CD14-positive monocyte (primary cell): ENCODE measurements at regions not wholly inside any gene's neighbourhood (a gene's known extent, or its start where the extent isn't known, plus 50 kb on each side); places are given as distances from the start of the nearest gene placed in this dataset.

Source experiments
- DNase-seq, 3 donors: peaks; one replicate each; pipeline ENCODE4 v3.0.0-alpha.2; 2011 to 2022
- H2AFZ ChIP-seq: 2 replicates; pipeline ENCODE4 v1.6.0; 2012; ENCODE audit warnings: mild to moderate bottlenecking, low read depth, low read length, inconsistent platforms; ENCODE audit not compliant: insufficient read depth, poor library complexity, severe bottlenecking
- H3K27ac ChIP-seq, 2 donors: 1 replicate in 1 of 2; 2 replicates in 1 of 2; pipeline ENCODE4 v1.5.1; 2012 to 2013; ENCODE audit warnings: low read length in 2 of 2, control low read depth in 1 of 2, inconsistent platforms in 1 of 2, low read depth in 1 of 2, mild to moderate bottlenecking in 1 of 2
- H3K27me3 ChIP-seq, 2 donors: one replicate each; pipeline versions ENCODE4 v1.6.0 to v1.6.1; 2011 to 2013; ENCODE audit warnings: low read length in 2 of 2; ENCODE audit not compliant: control insufficient read depth in 2 of 2, insufficient read depth in 2 of 2
- H3K36me3 ChIP-seq, 2 donors: replicated peaks in 1 of 2; 1 replicate in 1 of 2; 2 replicates in 1 of 2; pipeline versions ENCODE4 v1.5.1 to v1.6.1; 2012 to 2013; ENCODE audit warnings: low read length in 2 of 2, control low read depth in 1 of 2, inconsistent platforms in 1 of 2, mild to moderate bottlenecking in 1 of 2; ENCODE audit not compliant: insufficient read depth in 2 of 2, control insufficient read depth in 1 of 2
- H3K4me1 ChIP-seq, 2 donors: 1 replicate in 1 of 2; 2 replicates in 1 of 2; pipeline versions ENCODE4 v1.5.1 to v1.6.1; 2012 to 2013; ENCODE audit warnings: low read length in 2 of 2, control low read depth in 1 of 2, inconsistent platforms in 1 of 2, mild to moderate bottlenecking in 1 of 2, moderate library complexity in 1 of 2; ENCODE audit not compliant: insufficient read depth in 2 of 2, control insufficient read depth in 1 of 2
- H3K4me2 ChIP-seq: replicated peaks from 2 replicates; pipeline ENCODE3; 2012; ENCODE audit warnings: low read length, moderate library complexity, mild to moderate bottlenecking; ENCODE audit not compliant: poor library complexity, severe bottlenecking; ENCODE audit errors: extremely low read depth
- H3K4me3 ChIP-seq, 3 experiments: fragments of 200-600 bp in 1 of 3; sonication (generic) in 1 of 3; replicated peaks in 1 of 3; 1 replicate in 2 of 3; 2 replicates in 1 of 3; pipeline ENCODE4 v1.5.1; 2011 to 2013; ENCODE audit warnings: low read length in 3 of 3, mild to moderate bottlenecking in 3 of 3, control low read depth in 2 of 3, low read depth in 2 of 3, inconsistent platforms in 1 of 3, moderate library complexity in 1 of 3
- H3K79me2 ChIP-seq: 2 replicates; pipeline ENCODE4 v1.6.0; 2012; ENCODE audit warnings: mild to moderate bottlenecking, control low read depth, inconsistent platforms, low read length, moderate library complexity; ENCODE audit not compliant: insufficient read depth
- H3K9ac ChIP-seq: 2 replicates; pipeline ENCODE4 v1.6.0; 2017; ENCODE audit warnings: low read length, mild to moderate bottlenecking; ENCODE audit not compliant: insufficient read depth, poor library complexity, severe bottlenecking
- H3K9me3 ChIP-seq, 2 donors: replicated peaks in 1 of 2; 1 replicate in 1 of 2; 2 replicates in 1 of 2; pipeline versions ENCODE4 v1.5.1 to v1.6.1; 2012 to 2013; ENCODE audit warnings: low read length in 2 of 2, control low read depth in 1 of 2; ENCODE audit not compliant: control insufficient read depth in 1 of 2, insufficient read depth in 1 of 2
- H4K20me1 ChIP-seq: 2 replicates; pipeline ENCODE4 v1.6.0; 2012; ENCODE audit warnings: mild to moderate bottlenecking, low read length, control low read depth, moderate library complexity; ENCODE audit not compliant: insufficient read depth
- H3K27ac Mint-ChIP-seq, 7 donors: one replicate each; pipeline ENCODE4 v1.8.0; 2020; ENCODE audit warnings: mild to moderate bottlenecking in 7 of 7, mixed read lengths in 7 of 7, moderate library complexity in 6 of 7, inconsistent platforms in 2 of 7
- H3K27me3 Mint-ChIP-seq, 3 donors: one replicate each; pipeline ENCODE4 v1.8.0; 2021 to 2022; ENCODE audit warnings: low read depth in 3 of 3, mild to moderate bottlenecking in 3 of 3, mixed read lengths in 3 of 3, moderate library complexity in 3 of 3, inconsistent platforms in 1 of 3
- H3K36me3 Mint-ChIP-seq, 2 donors: one replicate each; pipeline ENCODE4 v1.8.0; 2020; ENCODE audit warnings: mixed read lengths in 2 of 2, inconsistent platforms in 1 of 2, mild to moderate bottlenecking in 1 of 2
- H3K4me1 Mint-ChIP-seq: one replicate; pipeline ENCODE4 v1.8.0; 2020; ENCODE audit warnings: mild to moderate bottlenecking, mixed read lengths
- H3K4me3 Mint-ChIP-seq, 2 donors: one replicate each; pipeline ENCODE4 v1.8.0; 2020; ENCODE audit warnings: mild to moderate bottlenecking in 2 of 2, mixed read lengths in 2 of 2, moderate library complexity in 1 of 2
- H3K9me3 Mint-ChIP-seq, 7 donors: one replicate each; pipeline ENCODE4 v1.8.0; 2020 to 2022; ENCODE audit warnings: mixed read lengths in 7 of 7, mild to moderate bottlenecking in 6 of 7, moderate library complexity in 6 of 7, inconsistent platforms in 2 of 7
- WGBS: methylation state at CpG from one replicate; pipeline ENCODE4 v1.1.5; 2013; ENCODE audit warnings: missing lambda C conversion rate; ENCODE audit not compliant: insufficient coverage; 5-methylcytosine and 5-hydroxymethylcytosine counted together
- intact Hi-C, 2 donors: fragments of 100-400 bp; cut with micrococcal nuclease; formaldehyde crosslinking; loops; one replicate each; pipeline versions ENCODE4 v1.15.0 to v1.15.1; 2023
- TF ChIP-seq, protein P1 (sequence below): fragments of 200-600 bp; IDR thresholded peaks from one replicate; pipeline ENCODE4 v1.8.0; 2022; ENCODE audit warnings: antibody characterized with exemption, mild to moderate bottlenecking

GRCh38 chr17:54085020-54085419 is 262.3 kb downstream of the KIF2B start:
- Histone ChIP-seq H2AFZ (no peak overlapping the region), H3K4me2 (no peak overlapping the region), H3K27ac (no peak overlapping the region), H3K27me3 (no peaks in the 10 kb centered on the region), H3K4me3 (no peak overlapping the region), H3K36me3 (no peaks in the 10 kb centered on the region), H3K79me2 (no peaks in the 10 kb centered on the region), H4K20me1 (no peaks in the 10 kb centered on the region), H3K4me1 (no peaks in the 10 kb centered on the region), H3K9ac (no peak overlapping the region), H3K9me3 (peaks cover 0 to 14% of the 10 kb centered on the region in 2 donors)
- DNase-seq, result no peak
- no peak overlapping the region for H3K4me3 Mint-ChIP-seq
- H3K4me1 Mint-ChIP-seq, result no peaks in the 10 kb centered on the region
- TF ChIP-seq, protein P1, sequence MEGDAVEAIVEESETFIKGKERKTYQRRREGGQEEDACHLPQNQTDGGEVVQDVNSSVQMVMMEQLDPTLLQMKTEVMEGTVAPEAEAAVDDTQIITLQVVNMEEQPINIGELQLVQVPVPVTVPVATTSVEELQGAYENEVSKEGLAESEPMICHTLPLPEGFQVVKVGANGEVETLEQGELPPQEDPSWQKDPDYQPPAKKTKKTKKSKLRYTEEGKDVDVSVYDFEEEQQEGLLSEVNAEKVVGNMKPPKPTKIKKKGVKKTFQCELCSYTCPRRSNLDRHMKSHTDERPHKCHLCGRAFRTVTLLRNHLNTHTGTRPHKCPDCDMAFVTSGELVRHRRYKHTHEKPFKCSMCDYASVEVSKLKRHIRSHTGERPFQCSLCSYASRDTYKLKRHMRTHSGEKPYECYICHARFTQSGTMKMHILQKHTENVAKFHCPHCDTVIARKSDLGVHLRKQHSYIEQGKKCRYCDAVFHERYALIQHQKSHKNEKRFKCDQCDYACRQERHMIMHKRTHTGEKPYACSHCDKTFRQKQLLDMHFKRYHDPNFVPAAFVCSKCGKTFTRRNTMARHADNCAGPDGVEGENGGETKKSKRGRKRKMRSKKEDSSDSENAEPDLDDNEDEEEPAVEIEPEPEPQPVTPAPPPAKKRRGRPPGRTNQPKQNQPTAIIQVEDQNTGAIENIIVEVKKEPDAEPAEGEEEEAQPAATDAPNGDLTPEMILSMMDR, result no peak
- no peak overlapping the region for H3K27ac Mint-ChIP-seq
- H3K27me3 Mint-ChIP-seq, result peaks cover 0 to 1% (median 0%) of the 10 kb centered on the region in 3 donors
- H3K9me3 Mint-ChIP-seq, result peaks cover 0 to 11% (median 8%) of the 10 kb centered on the region in 7 donors
- WGBS, result no CpG with 5 or more reads among the region's 1 CpG
- no peaks in the 10 kb centered on the region for H3K36me3 Mint-ChIP-seq
- intact Hi-C loops, result no loop called here

DNA sequence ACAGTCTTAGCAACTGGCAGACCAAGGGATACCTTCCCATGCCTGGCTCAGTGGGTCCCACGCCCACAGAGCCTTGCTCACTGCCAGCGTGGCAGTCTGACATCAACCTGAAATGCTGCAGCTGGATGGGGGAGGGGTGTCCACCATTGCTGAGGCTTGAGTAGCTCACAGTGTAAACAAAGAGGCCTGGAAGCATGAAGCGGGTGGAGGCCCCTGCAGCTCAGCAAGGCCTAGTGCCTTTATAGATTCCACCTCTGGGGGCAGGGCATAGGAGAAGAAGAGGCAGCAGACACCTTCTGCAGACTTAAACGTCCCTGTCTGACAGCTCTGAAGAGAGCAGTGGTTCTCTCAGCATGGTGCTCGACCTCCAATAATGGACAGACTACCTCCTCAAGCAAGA is 263.2 kb downstream of the KIF2B start:
- Histone ChIP-seq H3K4me3 (no peak overlapping the region), H3K9ac (no peak overlapping the region), H4K20me1 (no peaks in the 10 kb centered on the region), H3K79me2 (no peaks in the 10 kb centered on the region), H3K27me3 (no peaks in the 10 kb centered on the region), H3K4me2 (no peak overlapping the region), H3K36me3 (no peaks in the 10 kb centered on the region), H3K9me3 (peaks cover 0 to 14% of the 10 kb centered on the region in 2 donors), H3K4me1 (no peaks in the 10 kb centered on the region), H2AFZ (no peak overlapping the region), H3K27ac (no peak overlapping the region)
- TF ChIP-seq, protein P1, result no peak
- H3K4me1 Mint-ChIP-seq, result no peaks in the 10 kb centered on the region
- H3K4me3 Mint-ChIP-seq, result no peak overlapping the region
- H3K27me3 Mint-ChIP-seq, result peaks cover 0 to 1% (median 0%) of the 10 kb centered on the region in 3 donors
- WGBS, result 82% methylated on average over 2 of the region's 5 CpGs
- peaks cover 3 to 11% (median 9%) of the 10 kb centered on the region in 7 donors for H3K9me3 Mint-ChIP-seq
- H3K36me3 Mint-ChIP-seq, result no peaks in the 10 kb centered on the region
- DNase-seq, result no peak
- intact Hi-C loops, result no loop called here
- H3K27ac Mint-ChIP-seq, result no peak overlapping the region
